ENCODE measurements at regions not wholly inside any gene's neighbourhood (a gene's known extent, or its start where the extent isn't known, plus 50 kb on each side); places are given as distances from the start of the nearest gene placed in this dataset.

- Histone ChIP-seq H3K79me2 (ENCODE audit: insufficient read depth, low read depth, low read length) (no peaks in the 10 kb centered on the region), H3K4me1 (ENCODE audit: insufficient read depth, low read length, poor library complexity, severe bottlenecking) (no peaks in the 10 kb centered on the region), H4K20me1 (ENCODE audit: insufficient read depth, low read length) (no peaks in the 10 kb centered on the region), H3K27ac (ENCODE audit: low read depth, low read length, poor library complexity, severe bottlenecking) (no peak overlapping the region), H3K9me3 (ENCODE audit: low read length) (no peaks in the 10 kb centered on the region), H3K4me2 (ENCODE audit: low read length) (no peak overlapping the region), H3K9me2 (ENCODE audit: insufficient read depth, low read length) (0 out of 2 replicates have a peak, but pooled peaks cover 3% of the 10 kb centered on the region), H2AFZ (ENCODE audit: low read length) (no peak overlapping the region), H3K36me3 (ENCODE audit: insufficient read depth, low read length) (no peaks in the 10 kb centered on the region), H3K4me3 (ENCODE audit: low read depth, low read length, poor library complexity, severe bottlenecking) (no peak overlapping the region)
- TF ChIP-seq CTCF (conservative IDR thresholded peaks at IDR 0.05; ENCODE audit: low read length) (no peak), EZH2phosphoT487 (IDR thresholded peaks at IDR 0.05; ENCODE audit: borderline replicate concordance, low read depth, low read length) (no peak)
- intact Hi-C loops (cut with micrococcal nuclease; ENCODE audit: unreplicated experiment), result no loop called here
- DNase-seq (ENCODE audit: low spot score), result no peak
- CTCF ChIA-PET (ENCODE audit: unreplicated experiment), result no interaction called here
- POLR2A ChIA-PET, result no interaction called here
- no TSS peak for BruUV-seq (replicated peaks)
Measured at GRCh38 chr14:83991666-83992065, 1538.3 kb upstream of the FLRT2 start.

- Histone ChIP-seq H3K4me1 (ENCODE audit: insufficient read depth, low read length, poor library complexity, severe bottlenecking) (no peaks in the 10 kb centered on the region), H3K4me3 (ENCODE audit: low read depth, low read length, poor library complexity, severe bottlenecking) (no peak overlapping the region), H2AFZ (ENCODE audit: low read length) (no peak overlapping the region), H3K79me2 (ENCODE audit: insufficient read depth, low read depth, low read length) (no peaks in the 10 kb centered on the region), H3K27ac (ENCODE audit: low read depth, low read length, poor library complexity, severe bottlenecking) (no peak overlapping the region), H3K36me3 (ENCODE audit: insufficient read depth, low read length) (no peaks in the 10 kb centered on the region), H3K4me2 (ENCODE audit: low read length) (no peak overlapping the region), H3K9me2 (ENCODE audit: insufficient read depth, low read length) (0 out of 2 replicates have a peak, but pooled peaks cover 3% of the 10 kb centered on the region), H4K20me1 (ENCODE audit: insufficient read depth, low read length) (no peaks in the 10 kb centered on the region), H3K9me3 (ENCODE audit: low read length) (no peaks in the 10 kb centered on the region)
- CTCF ChIA-PET (ENCODE audit: unreplicated experiment), result no interaction called here
- BruUV-seq (replicated peaks), result no TSS peak
- no peak for TF ChIP-seq CTCF (conservative IDR thresholded peaks at IDR 0.05; ENCODE audit: low read length)
- no peak for TF ChIP-seq EZH2phosphoT487 (IDR thresholded peaks at IDR 0.05; ENCODE audit: borderline replicate concordance, low read depth, low read length)
- no peak for DNase-seq (ENCODE audit: low spot score)
- intact Hi-C loops (cut with micrococcal nuclease; ENCODE audit: unreplicated experiment), result no loop called here
- POLR2A ChIA-PET, result interaction anchor here (0.6 to 1.2 kb wide), 2 partner anchors 17 to 36 kb away, joined by 3 read pairs; no protein-coding TSS in a partner anchor
Measured at GRCh38 chr14:83992857-83993256, 1537.1 kb upstream of the FLRT2 start.

GRCh38 chr14:83993545-83993944, 1536.4 kb upstream of the FLRT2 start:
- H3K4me2 ChIP-seq (ENCODE audit: low read length), result no peak overlapping the region
- BruUV-seq (replicated peaks), result no TSS peak
- H3K36me3 ChIP-seq (ENCODE audit: insufficient read depth, low read length), result no peaks in the 10 kb centered on the region
- no peak overlapping the region for H3K27ac ChIP-seq (ENCODE audit: low read depth, low read length, poor library complexity, severe bottlenecking)
- no peak for TF ChIP-seq CTCF (conservative IDR thresholded peaks at IDR 0.05; ENCODE audit: low read length)
- TF ChIP-seq EZH2phosphoT487 (IDR thresholded peaks at IDR 0.05; ENCODE audit: borderline replicate concordance, low read depth, low read length), result no peak
- no peaks in the 10 kb centered on the region for H4K20me1 ChIP-seq (ENCODE audit: insufficient read depth, low read length)
- DNase-seq (ENCODE audit: low spot score), result no peak
- H3K4me3 ChIP-seq (ENCODE audit: low read depth, low read length, poor library complexity, severe bottlenecking), result no peak overlapping the region
- H2AFZ ChIP-seq (ENCODE audit: low read length), result no peak overlapping the region
- intact Hi-C loops (cut with micrococcal nuclease; ENCODE audit: unreplicated experiment), result no loop called here
- 0 out of 2 replicates have a peak, but pooled peaks cover 3% of the 10 kb centered on the region for H3K9me2 ChIP-seq (ENCODE audit: insufficient read depth, low read length)
- ChIA-PET CTCF (ENCODE audit: unreplicated experiment) (no interaction called here), POLR2A (interaction anchor here (0.6 to 1.2 kb wide), 2 partner anchors 14 to 18 kb away, joined by 3 read pairs; no protein-coding TSS in a partner anchor)
- H3K79me2 ChIP-seq (ENCODE audit: insufficient read depth, low read depth, low read length), result no peaks in the 10 kb centered on the region
- H3K4me1 ChIP-seq (ENCODE audit: insufficient read depth, low read length, poor library complexity, severe bottlenecking), result no peaks in the 10 kb centered on the region
- H3K9me3 ChIP-seq (ENCODE audit: low read length), result no peaks in the 10 kb centered on the region

All from OCI-LY7 (cell line).